GM18873 (cell line): ENCODE measurements at regions not wholly inside any gene's neighbourhood (a gene's known extent, or its start where the extent isn't known, plus 50 kb on each side); places are given as distances from the start of the nearest gene placed in this dataset.

Source experiments
- ATAC-seq: cut with Tn5 transposase; IDR thresholded peaks from one replicate; pipeline ENCODE4 v1.9.1; 2021; ENCODE audit warnings: mild to moderate bottlenecking, moderate library complexity, moderate number of reproducible peaks; ENCODE audit not compliant: unreplicated experiment, low FRiP score

DNA sequence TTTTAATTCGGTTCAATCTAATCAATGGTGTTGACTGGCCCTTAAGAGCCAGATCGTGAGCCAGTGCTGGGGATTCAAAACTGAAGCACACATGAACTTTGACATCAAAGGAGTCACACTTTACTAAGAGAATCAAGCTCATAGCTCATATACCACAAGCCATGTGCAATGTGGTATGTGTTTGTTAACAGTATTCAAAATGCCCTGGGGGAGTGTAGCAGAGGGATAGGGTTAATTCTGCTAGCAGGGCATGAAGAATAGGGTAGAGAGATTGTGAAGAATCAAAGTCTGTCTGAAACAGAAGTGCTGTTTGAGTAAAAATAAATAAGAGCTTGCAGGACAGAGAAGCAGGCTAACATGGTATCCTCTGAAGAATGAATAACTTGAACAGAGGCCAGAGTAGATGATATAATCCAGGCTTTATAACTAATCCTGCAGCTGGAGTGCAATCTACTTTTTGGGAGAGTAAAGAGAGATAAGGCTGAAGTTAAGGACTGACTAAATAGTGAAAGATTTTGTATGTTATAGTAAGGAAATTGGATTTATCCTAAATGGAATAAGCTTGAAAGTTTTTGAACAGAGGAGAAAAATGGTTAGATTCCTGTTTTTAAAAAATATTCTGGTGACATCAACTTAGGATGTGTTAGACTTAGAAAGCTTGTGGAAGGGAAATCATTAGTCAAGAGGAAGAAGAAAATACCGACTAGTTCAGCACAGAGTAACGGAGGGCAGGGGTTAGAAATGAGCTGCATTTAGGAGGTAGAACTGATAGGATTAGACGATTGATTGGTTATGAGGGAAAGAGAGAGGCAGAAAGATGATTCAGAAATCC is 292.0 kb downstream of the NFKBIZ start:
- no peak for ATAC-seq

DNA sequence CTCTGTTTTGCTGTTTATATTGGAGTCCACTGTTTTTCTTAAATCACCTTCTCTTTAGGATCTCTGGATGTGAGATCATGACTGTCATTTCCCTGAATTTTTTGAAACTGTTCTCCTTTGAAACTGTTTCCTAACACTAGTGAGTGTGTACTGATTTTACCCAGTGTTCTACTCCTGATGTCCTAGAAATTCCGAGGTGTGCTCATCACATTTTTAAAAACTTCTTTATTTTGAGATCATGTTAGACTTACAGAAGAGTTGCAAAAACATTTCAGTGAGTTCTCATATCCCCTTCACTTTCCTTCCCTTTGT is 292.6 kb downstream of the NFKBIZ start:
- no peak for ATAC-seq

DNA sequence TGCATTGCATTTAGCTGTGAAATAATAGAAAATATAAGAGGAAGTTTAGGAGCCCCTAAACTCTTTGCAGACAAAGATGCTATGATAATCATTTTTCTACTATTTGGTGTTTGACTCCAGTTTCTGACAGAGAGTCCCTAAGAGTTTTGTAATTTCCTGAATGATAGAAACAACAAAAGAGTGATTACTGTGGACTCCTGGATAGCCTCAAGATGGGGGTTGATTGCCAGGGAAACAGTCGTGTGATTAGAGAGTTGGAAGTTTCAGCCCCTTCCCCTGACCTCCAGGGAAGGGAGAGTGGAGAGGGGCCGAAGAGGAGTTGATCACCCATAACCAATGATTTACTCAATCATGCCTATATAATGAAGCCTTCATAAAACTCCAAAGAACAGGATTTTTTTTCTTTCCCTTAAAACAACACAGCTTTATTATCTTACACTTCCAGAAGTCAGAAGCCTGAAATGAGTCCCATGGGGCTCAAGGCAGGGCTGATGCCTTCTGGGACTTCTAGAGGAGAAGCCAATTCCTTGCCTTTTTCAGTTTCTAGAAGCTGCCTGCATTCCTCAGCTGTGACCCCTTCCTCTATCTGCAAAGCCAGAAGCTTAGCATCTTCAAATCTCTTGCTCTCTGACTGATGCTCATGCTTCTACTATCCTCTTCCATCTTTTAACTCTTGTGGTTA is 292.3 kb upstream of the ZPLD1 start:
- ATAC-seq = no peak

DNA sequence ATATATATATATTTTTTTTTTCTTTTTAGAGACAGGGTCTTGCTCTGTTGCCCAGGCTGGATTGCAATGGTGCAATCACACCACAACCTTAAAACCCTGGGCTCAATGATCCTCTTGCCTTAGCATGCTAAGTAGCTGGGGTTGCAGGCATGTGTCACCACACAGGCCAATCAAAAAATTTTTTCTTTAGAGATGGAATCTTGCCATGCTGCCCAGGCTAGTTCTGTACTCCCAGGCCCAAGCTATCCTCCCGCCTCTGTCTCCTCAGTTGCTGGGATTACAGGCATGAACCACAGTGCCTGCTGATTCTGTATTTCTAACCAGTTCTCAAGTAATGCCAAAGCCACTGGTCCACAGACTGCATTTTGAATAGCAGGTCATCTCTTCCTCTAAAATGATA is 291.3 kb upstream of the ZPLD1 start:
- ATAC-seq = no peak

DNA sequence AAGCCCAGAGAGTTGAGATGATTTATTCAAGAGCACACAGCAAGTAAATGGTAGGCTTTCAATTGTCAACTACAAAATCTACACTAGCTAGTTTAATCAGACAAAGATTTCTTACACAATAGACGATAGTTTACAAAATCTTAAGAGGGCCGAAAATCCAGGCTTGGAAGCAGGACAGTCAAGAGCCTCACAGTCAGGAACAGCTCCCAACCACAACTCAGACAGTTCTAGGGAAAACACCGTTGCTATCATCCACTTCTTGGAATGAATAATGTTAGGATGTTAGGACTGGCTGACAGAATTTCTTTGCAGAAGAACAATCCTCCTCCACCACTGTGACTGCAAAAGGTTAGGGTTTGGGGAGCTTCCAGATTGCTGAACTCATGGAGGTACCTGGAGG is 290.8 kb upstream of the ZPLD1 start:
- no peak for ATAC-seq

DNA sequence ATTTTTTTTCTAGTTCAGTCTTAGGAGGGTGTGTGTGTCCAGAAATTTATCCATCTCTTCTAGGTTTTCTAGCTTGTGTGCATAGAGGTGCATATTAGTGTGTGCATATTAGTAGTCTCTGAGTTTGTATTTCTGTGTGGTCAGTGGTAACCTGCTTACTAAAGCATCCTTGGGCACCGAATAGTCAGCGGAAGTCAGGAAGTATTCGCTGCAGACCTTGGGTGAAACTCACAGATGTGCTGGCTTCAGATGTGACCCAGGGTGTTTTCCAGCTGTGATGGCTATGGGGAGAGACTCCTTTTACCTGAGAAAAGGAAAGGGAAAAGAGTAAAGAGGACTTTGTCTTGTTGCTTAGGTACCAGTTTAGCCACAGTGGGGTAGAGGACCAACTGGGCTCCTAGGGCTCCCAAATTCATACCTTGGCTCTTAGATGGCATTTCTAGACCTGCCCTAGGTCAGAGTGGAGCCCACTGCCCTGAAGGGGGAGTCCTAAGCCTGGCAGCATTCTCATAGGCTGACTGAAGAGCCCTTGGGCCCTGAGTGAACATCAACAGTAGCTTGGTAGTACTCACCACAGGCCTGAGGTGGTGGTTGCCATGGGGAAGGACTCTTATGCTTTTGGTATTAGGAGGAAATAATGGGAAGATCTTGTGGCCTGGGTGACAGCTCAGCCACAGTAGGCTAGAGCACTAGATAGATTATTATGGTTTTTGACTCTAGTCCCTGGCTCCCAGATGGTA is 286.0 kb upstream of the ZPLD1 start:
- no peak for ATAC-seq

DNA sequence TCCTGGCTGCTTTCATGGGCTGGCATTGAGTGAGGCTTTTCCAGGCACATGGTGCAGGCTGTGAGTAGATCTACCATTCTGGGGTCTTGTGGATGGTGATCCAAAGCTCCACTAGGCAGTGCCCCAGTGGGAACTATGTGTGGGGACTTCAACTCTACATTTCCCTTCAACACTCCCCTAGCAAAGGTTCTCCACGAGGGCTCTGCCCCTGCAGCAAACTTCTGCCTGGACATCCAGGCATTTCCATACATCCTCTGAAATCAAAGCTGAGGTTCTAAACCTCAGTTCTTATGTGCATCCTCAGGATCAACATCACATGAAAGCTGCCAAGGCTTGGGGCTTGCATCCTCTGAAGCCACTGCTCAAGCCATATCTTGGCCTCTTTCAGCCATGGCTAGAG is 282.9 kb upstream of the ZPLD1 start:
- ATAC-seq = no peak

DNA sequence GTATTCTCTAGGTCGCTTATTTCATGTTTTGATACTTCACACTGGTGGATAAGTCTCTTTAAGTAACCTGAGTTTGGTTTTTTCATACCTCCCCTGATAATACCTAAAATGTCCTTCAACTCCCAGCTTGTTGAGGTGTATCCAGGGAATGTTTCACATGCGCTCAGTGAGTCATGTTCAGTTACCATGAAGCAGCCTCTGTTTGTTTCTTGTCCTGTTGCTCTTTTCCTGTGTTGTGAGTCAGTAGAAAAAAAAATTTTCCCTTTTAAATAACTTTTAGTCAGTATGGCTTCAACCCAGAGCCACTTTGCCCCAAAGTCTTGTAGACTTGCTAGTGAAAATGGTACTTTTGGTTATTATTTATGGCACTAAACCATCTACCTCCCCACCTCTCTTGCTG is 278.4 kb upstream of the ZPLD1 start:
- no peak for ATAC-seq

DNA sequence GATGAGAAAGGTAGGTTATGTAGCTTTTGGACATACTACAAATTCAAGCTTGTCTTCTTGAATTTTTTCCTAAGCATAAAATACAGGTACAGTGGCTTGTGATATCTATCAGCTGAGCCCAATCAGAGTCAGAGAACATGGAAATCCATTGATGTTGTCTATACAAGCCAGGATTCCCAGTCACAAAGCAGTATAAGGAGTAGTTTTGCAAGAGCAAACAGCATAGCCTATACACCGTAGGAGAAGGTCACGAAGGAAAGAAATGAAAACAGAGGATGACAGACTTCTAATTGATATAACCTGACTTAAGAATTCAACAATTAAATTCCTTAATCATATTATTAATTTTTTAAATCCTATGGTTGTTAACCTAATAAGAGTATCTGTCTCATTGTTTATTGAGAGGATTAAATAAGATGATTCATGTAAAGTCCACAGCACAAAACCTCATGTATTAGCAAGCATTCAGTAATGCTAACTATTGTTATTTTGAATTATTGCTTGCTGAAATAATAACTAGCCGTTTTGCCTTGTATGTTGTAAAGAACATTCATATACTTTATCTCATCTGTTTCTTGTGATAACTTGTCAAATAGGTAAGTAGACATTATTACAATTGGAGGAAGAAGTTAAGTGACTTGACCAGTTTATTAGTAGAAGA is 276.6 kb upstream of the ZPLD1 start:
- ATAC-seq = no peak

DNA sequence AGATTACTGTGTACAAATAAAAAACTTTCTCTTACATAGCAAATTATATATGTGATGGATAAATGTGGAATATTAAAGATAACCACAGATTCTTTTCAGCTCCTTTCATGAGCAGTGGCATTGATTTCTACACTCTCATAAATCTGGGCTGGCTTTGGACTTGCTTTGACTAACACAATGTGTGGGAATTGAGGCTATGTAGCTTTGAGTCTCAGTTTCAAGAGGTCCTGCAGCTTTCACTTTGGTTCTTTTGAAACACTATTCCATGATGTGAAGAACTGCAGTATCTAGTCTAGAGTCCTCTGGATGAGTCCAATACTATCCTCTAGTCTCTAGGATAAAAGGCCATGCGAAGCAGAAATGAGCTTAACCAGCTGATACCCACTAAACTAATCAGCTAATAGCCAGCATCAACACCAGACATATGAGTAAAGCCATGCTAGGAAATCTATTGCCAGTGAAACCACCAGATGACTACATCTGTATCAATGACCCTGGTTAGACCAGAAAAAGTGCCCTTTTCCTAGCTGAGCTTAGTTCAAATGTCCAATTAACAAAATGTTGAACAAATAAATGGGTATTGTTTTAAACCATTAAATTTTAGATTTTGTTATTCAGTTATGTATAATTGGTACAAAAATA is 274.9 kb upstream of the ZPLD1 start:
- ATAC-seq = no peak

DNA sequence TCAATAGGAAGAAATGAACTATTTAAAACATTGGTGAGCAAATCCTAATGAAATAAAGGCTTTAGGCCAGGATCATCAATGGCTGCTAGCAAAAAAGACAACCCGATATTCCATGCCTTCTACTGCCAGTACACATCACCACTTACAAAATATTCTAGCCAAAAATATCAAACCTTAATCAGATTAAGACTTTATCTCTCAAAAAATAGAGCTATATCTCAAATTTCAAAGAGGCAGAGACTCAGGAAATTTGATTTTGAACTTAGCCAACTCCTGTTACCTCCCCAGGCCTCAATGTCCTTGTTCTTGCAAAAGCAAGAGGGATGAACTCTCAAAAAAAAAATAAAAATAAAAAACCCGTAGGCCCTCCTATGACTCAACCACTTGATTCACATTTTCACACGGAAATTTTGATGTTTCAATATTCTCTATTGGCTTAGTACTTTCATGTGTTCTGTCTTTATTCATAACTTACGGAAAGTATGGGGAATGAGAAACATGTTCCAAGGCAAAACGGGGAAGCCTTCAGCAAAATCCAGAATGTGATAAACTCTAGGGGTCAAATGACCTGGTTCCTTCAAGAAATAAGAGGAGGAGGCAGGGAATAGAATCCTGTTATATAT is 273.3 kb upstream of the ZPLD1 start:
- no peak for ATAC-seq

DNA sequence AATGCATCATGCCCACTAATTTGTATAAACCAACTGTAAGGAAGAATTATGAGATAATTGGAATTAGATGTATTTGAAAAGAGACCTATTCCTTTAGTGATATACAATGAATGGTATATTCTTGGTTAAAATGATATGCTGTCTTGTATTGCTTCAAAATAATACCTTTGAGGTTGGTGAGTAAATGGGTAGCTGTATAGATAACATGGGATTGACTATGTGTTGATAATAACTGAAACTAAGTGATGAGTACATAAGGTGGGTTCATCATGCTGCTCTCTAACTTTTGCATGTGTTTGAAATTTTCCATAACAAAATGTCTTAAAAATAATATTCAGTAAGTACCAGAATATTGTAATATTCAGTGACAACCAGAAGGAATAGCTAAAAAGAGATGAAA is 272.6 kb upstream of the ZPLD1 start:
- no peak for ATAC-seq

DNA sequence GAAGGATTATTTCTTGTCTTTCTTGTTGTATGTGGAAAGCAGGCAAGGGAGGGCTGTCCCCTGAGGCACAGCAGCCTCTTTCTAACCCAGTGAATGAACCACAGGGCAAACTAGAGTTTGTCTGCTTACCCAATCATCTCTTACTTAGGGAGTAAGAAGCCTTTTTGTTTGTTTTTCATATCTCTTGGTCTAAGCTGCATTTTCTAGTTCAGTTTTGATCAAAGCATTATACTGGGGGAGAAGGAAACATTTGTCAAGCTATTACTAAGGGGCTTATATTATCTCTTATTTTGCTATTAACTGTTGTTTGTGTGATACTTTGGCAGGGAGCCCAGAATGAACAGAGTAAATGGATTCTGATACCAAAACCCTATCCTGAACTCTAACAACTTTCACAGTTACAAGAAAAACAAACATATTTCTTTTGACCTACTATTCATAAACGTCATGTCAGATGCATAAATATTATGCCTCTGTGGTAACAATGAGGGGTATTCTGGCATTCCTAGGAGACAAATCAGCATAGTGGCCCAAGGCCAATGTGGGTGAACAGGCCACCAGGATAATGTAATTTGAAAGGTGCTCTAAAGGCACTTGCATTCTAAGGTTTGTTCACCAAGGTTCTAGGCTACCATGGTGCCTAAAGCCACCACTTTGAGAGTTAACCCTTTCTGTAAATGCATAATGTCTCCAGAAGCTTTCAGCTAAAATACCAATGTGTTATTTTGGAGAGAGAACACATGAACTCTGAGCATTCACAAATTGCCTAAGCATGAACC is 271.6 kb upstream of the ZPLD1 start:
- ATAC-seq = no peak

DNA sequence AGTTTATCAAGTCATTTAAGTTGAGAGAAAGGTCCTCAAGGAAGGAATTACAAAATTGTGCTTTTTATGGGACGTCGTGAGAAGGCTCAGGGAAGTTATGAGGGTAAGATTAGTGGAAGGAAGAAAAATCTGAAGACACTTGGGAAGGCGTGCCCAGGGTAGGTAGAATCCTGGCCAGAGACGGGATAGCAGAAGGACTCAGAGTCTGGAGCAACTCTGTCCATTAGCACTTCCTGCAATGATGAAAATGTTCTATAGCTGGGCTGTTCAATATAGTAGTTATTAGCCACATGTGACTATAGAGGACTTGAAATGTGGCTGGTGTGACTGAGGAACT is 271.0 kb upstream of the ZPLD1 start:
- no peak for ATAC-seq

DNA sequence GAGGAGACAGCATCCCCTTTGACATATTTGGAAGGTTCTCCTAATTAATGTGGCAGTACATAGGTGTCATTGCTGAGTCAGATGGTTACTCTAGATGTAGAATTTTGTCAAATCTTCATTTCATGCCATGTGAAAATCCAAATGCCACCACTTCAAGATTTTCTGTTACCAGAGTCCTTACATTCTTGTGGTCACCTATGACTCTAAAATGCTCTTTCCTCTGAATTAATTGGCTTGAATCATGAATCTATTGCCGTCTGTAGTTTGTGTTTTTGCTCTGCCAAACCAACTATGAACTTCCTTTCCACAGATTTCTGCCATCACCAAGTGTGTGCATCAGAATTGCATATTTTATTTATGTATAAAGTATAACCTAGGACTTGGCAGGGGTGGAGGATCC is 269.4 kb upstream of the ZPLD1 start:
- no peak for ATAC-seq

DNA sequence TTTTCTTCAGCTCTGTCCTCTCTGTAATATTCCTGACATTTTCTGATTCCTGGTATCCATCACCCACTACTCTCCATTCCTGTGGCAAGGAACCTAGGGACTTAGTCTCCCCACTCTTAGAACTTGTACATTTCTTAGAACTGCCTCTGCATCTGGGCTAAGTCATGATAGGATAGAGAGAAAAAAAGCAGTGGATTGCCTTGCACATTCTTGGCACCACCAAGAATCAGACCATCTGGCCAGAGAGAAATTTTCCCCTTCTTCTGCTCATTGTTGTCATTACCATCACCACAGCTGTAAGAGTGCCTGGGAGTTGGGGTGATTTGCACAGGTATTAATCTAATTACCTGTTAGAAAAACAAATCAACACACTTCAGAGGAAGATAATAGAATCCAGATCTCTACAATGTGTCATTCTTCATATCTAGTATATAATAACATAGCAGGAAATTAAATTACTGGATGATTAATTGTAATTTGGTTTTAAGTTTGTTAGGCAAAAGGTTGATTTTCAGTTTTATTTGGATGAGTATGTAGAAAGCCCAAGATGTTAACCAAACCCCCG is 264.8 kb upstream of the ZPLD1 start:
- no peak for ATAC-seq

DNA sequence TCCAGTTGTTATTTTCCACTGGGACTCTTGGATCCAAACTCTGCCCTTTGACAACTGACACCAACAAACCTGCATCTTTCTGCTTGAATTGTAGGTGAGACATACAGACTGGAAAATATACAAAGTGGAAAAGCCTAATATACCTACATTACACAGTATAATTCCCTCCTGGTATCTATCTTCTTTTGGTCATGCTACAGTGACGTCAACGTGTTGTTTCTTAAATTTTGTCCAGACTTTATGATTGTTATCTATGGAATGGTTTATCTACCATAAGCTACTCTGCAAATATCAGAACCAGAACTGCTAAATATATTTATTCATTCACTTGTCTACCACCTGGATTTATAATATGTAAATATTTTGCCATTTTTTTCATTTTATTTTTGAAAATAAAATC is 264.3 kb upstream of the ZPLD1 start:
- no peak for ATAC-seq

DNA sequence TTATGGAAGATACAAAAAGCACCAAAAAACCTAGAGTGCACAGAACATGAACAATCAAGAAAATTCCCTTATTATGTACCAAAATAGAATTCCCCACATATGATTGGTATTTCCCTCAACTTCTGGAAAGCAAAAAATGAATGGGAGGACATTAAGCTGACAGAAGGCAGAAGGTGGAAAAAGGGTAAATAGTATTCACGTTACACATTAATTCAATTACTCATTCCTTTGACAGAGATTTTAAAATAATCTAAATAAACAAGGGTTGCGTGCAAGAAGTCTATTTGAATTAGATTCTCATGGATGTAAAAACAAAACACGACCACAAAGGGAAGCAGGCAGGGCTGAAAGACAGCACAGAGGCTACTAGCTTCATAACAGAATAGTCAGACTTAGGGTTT is 260.5 kb upstream of the ZPLD1 start:
- ATAC-seq = no peak

DNA sequence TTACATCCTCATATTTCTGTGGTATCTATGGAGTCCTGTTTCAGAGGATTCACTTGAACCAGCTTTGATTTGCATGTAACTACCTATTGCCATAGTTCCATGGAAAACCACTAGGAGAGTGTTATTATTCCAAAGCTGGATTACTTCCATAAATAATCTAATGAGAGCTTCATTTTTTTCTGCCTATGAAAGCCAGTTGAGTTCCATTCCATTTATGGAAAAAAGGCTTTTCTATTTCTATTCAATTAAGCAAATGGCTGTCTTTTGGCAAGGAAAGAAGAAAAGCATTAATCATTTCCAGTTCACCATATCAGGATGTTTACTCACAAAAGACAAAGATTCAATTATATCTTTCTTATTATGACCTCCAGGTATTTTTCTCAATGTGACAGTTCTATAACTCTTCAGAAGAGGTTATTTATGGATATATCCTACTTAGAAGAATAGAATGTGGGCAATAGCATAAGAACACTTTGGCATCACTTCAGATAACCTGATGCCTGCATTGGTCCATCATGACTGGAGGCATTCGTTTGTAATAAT is 259.9 kb upstream of the ZPLD1 start:
- ATAC-seq = no peak
